Naive B cell (primary cell): ENCODE measurements at regions not wholly inside any gene's neighbourhood (a gene's known extent, or its start where the extent isn't known, plus 50 kb on each side); places are given as distances from the start of the nearest gene placed in this dataset.
A peak's percentile ranks its signal among the peaks of the same experiment; 100 is the strongest.

Source experiments
- ATAC-seq, 2 donors: fragments of 150-1000 bp; cut with Tn5 transposase; 2 replicates each; pipeline ENCODE4 v1.10.0; 2021; ENCODE audit warnings: low read depth in 2 of 2, mild to moderate bottlenecking in 2 of 2, moderate library complexity in 2 of 2
- DNase-seq: peaks from one replicate; pipeline ENCODE4 v3.0.0; 2022
- H3K27ac Mint-ChIP-seq, 6 donors: one replicate each; pipeline ENCODE4 v1.8.0; 2020 to 2022; ENCODE audit warnings: mild to moderate bottlenecking in 6 of 6, mixed read lengths in 6 of 6, moderate library complexity in 5 of 6, inconsistent platforms in 2 of 6
- H3K27me3 Mint-ChIP-seq, 3 donors: one replicate each; pipeline ENCODE4 v1.8.0; 2021 to 2022; ENCODE audit warnings: mixed read lengths in 3 of 3, mild to moderate bottlenecking in 1 of 3
- H3K36me3 Mint-ChIP-seq, 2 donors: one replicate each; pipeline ENCODE4 v1.8.0; 2020 to 2022; ENCODE audit warnings: mixed read lengths in 2 of 2, inconsistent platforms in 1 of 2, mild to moderate bottlenecking in 1 of 2
- H3K4me1 Mint-ChIP-seq, 3 donors: one replicate each; pipeline ENCODE4 v1.8.0; 2020 to 2022; ENCODE audit warnings: mixed read lengths in 3 of 3, inconsistent platforms in 1 of 3, mild to moderate bottlenecking in 1 of 3, moderate library complexity in 1 of 3
- H3K4me3 Mint-ChIP-seq, 8 donors: one replicate each; pipeline ENCODE4 v1.8.0; 2020 to 2022; ENCODE audit warnings: mild to moderate bottlenecking in 8 of 8, mixed read lengths in 8 of 8, moderate library complexity in 8 of 8, inconsistent platforms in 2 of 8
- H3K9me3 Mint-ChIP-seq, 7 donors: one replicate each; pipeline ENCODE4 v1.8.0; 2020 to 2022; ENCODE audit warnings: mixed read lengths in 7 of 7, mild to moderate bottlenecking in 5 of 7, inconsistent platforms in 2 of 7, moderate library complexity in 1 of 7

GRCh38 chrX:22404297-22404696, 131.6 kb downstream of the CBLL2 start:
- Mint-ChIP-seq H3K9me3 (peaks cover 0 to 6% (median 1%) of the 10 kb centered on the region in 7 donors), H3K27me3 (no peaks in the 10 kb centered on the region), H3K36me3 (no peaks in the 10 kb centered on the region), H3K4me3 (no peak overlapping the region), H3K27ac (no peak overlapping the region), H3K4me1 (no peaks in the 10 kb centered on the region)
- no peak for ATAC-seq
- no peak for DNase-seq

GRCh38 chrX:22406201-22406737, 133.6 kb downstream of the CBLL2 start:
- H3K36me3 Mint-ChIP-seq = no peaks in the 10 kb centered on the region
- no peak overlapping the region for H3K4me3 Mint-ChIP-seq
- H3K9me3 Mint-ChIP-seq = peaks cover 0 to 5% (median 1%) of the 10 kb centered on the region in 7 donors
- peak overlapping the region in 1 of 6 donors; percentile 19 for H3K27ac Mint-ChIP-seq
- H3K4me1 Mint-ChIP-seq = no peaks in the 10 kb centered on the region
- no peaks in the 10 kb centered on the region for H3K27me3 Mint-ChIP-seq
- ATAC-seq = no peak
- no peak for DNase-seq

DNA sequence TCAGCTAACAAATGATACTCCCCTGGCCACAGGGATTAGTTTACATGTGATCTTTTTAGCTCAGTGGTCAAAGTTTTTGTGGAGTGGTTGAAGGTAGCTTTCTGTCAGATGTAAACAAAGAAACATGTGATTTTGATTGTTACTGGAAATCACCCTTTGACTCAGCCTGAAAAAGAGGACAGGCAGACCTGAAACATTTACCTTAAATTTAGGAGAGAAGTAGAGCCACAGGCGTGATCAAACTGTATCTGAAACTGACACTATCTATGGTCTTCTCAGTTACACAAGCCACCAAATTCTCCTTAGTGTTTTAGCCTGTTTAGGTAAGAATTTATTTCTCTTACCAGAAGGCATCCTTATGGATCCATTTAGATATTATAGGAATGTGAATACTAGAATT, 136.7 kb downstream of the CBLL2 start:
- no peaks in the 10 kb centered on the region for H3K27me3 Mint-ChIP-seq
- H3K9me3 Mint-ChIP-seq = peaks cover 0 to 6% (median 0%) of the 10 kb centered on the region in 7 donors
- no peak overlapping the region for H3K27ac Mint-ChIP-seq
- no peaks in the 10 kb centered on the region for H3K4me1 Mint-ChIP-seq
- ATAC-seq = no peak
- H3K36me3 Mint-ChIP-seq = no peaks in the 10 kb centered on the region
- H3K4me3 Mint-ChIP-seq = no peak overlapping the region
- DNase-seq = no peak

GRCh38 chrX:22424122-22424915, 151.6 kb downstream of the CBLL2 start:
- no peaks in the 10 kb centered on the region for H3K27me3 Mint-ChIP-seq
- DNase-seq = no peak
- no peak for ATAC-seq
- no peaks in the 10 kb centered on the region for H3K36me3 Mint-ChIP-seq
- no peaks in the 10 kb centered on the region for H3K4me1 Mint-ChIP-seq
- no peak overlapping the region for H3K4me3 Mint-ChIP-seq
- H3K27ac Mint-ChIP-seq = no peak overlapping the region
- peaks cover 0 to 7% (median 2%) of the 10 kb centered on the region in 7 donors for H3K9me3 Mint-ChIP-seq

GRCh38 chrX:22424919-22425318, 152.2 kb downstream of the CBLL2 start:
- Mint-ChIP-seq H3K36me3 (no peaks in the 10 kb centered on the region), H3K27me3 (no peaks in the 10 kb centered on the region), H3K9me3 (peaks cover 0 to 7% (median 2%) of the 10 kb centered on the region in 7 donors), H3K4me1 (no peaks in the 10 kb centered on the region), H3K4me3 (no peak overlapping the region), H3K27ac (no peak overlapping the region)
- ATAC-seq = no peak
- DNase-seq = no peak

- Mint-ChIP-seq H3K4me1 (no peaks in the 10 kb centered on the region), H3K36me3 (peaks cover 0 to 7% of the 10 kb centered on the region in 2 donors), H3K4me3 (no peak overlapping the region), H3K9me3 (peaks cover 0 to 14% (median 5%) of the 10 kb centered on the region in 7 donors), H3K27me3 (peaks cover 0 to 19% (median 0%) of the 10 kb centered on the region in 3 donors), H3K27ac (no peak overlapping the region)
- DNase-seq (no peak), ATAC-seq (no peak)
These were observed 157.0 kb downstream of the CBLL2 start for GRCh38 chrX:22429704-22430103.

DNA sequence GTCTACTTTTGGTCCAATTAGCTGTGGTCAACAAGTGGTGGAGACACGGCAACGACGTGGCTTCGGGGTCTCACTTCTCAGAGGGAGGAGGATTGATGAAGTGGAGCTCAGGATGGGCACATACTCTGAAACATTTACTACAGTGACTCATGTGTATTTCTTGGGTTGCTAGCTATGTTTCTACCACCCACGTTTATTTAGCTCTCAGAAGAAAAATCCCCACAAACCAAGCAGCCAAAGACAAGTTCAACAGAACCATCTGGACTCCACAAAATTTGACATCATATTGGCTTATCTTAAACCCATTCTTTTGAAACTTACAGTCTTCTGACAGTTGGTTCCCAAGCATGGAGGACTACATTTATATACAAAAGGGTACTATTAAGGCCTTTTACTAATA, 158.0 kb downstream of the CBLL2 start:
- DNase-seq (no peak), ATAC-seq (no peak)
- H3K4me1 Mint-ChIP-seq = no peaks in the 10 kb centered on the region
- no peak overlapping the region for H3K4me3 Mint-ChIP-seq
- H3K27me3 Mint-ChIP-seq = peaks cover 0 to 19% (median 0%) of the 10 kb centered on the region in 3 donors
- H3K27ac Mint-ChIP-seq = no peak overlapping the region
- peaks cover 0 to 18% (median 9%) of the 10 kb centered on the region in 7 donors for H3K9me3 Mint-ChIP-seq
- H3K36me3 Mint-ChIP-seq = peaks cover 0 to 7% of the 10 kb centered on the region in 2 donors

GRCh38 chrX:22433292-22434070, 160.8 kb downstream of the CBLL2 start:
- H3K27ac Mint-ChIP-seq = peak overlapping the region in 2 of 6 donors; percentile 33 to 72
- no peak for ATAC-seq
- H3K4me3 Mint-ChIP-seq = no peak overlapping the region
- H3K27me3 Mint-ChIP-seq = peaks cover 0 to 19% (median 4%) of the 10 kb centered on the region in 3 donors
- H3K36me3 Mint-ChIP-seq = peaks cover 0 to 7% of the 10 kb centered on the region in 2 donors
- no peaks in the 10 kb centered on the region for H3K4me1 Mint-ChIP-seq
- H3K9me3 Mint-ChIP-seq = peaks cover 0 to 15% (median 6%) of the 10 kb centered on the region in 7 donors
- no peak for DNase-seq

GRCh38 chrX:22445880-22446279, 173.2 kb downstream of the CBLL2 start:
- DNase-seq (no peak), ATAC-seq (no peak)
- Mint-ChIP-seq H3K27ac (no peak overlapping the region), H3K27me3 (peaks cover 0 to 3% (median 0%) of the 10 kb centered on the region in 3 donors), H3K4me3 (peak overlapping the region in 1 of 8 donors; percentile 41), H3K36me3 (peaks cover 0 to 3% of the 10 kb centered on the region in 2 donors), H3K4me1 (peaks cover 0 to 5% (median 3%) of the 10 kb centered on the region in 3 donors), H3K9me3 (peaks cover 0 to 22% (median 13%) of the 10 kb centered on the region in 7 donors)

- ATAC-seq (no peak), DNase-seq (no peak)
These were observed 190.2 kb downstream of the CBLL2 start for GRCh38 chrX:22462959-22463358.

GRCh38 chrX:22467571-22467970, 194.9 kb downstream of the CBLL2 start:
- Mint-ChIP-seq H3K4me1 (peaks cover 18 to 34% (median 32%) of the 10 kb centered on the region in 3 donors), H3K36me3 (no peaks in the 10 kb centered on the region), H3K27ac (peak overlapping the region in 2 of 6 donors; percentile 17 to 80), H3K27me3 (no peaks in the 10 kb centered on the region), H3K9me3 (peaks cover 0 to 6% (median 0%) of the 10 kb centered on the region in 7 donors), H3K4me3 (peak overlapping the region in 2 of 8 donors; percentile 13 to 14)
- DNase-seq (peak; percentile 14), ATAC-seq (peak; percentile 42 to 63)

More at GRCh38 chrX:22462959-22463358, 190.2 kb downstream of the CBLL2 start:
- peaks cover 0 to 11% (median 9%) of the 10 kb centered on the region in 3 donors for H3K4me1 Mint-ChIP-seq
- no peak overlapping the region for H3K4me3 Mint-ChIP-seq
- H3K27me3 Mint-ChIP-seq = no peaks in the 10 kb centered on the region
- H3K36me3 Mint-ChIP-seq = no peaks in the 10 kb centered on the region
- H3K27ac Mint-ChIP-seq = no peak overlapping the region
- peaks cover 0 to 5% (median 0%) of the 10 kb centered on the region in 7 donors for H3K9me3 Mint-ChIP-seq

- Mint-ChIP-seq H3K27me3 (no peaks in the 10 kb centered on the region), H3K4me1 (peaks cover 0 to 3% (median 0%) of the 10 kb centered on the region in 3 donors), H3K9me3 (peaks cover 2 to 37% (median 17%) of the 10 kb centered on the region in 7 donors), H3K27ac (no peak overlapping the region), H3K4me3 (no peak overlapping the region), H3K36me3 (peaks cover 0 to 9% of the 10 kb centered on the region in 2 donors)
- DNase-seq = no peak
- ATAC-seq = no peak
These were observed 208.7 kb downstream of the CBLL2 start for GRCh38 chrX:22481436-22481835.

DNA sequence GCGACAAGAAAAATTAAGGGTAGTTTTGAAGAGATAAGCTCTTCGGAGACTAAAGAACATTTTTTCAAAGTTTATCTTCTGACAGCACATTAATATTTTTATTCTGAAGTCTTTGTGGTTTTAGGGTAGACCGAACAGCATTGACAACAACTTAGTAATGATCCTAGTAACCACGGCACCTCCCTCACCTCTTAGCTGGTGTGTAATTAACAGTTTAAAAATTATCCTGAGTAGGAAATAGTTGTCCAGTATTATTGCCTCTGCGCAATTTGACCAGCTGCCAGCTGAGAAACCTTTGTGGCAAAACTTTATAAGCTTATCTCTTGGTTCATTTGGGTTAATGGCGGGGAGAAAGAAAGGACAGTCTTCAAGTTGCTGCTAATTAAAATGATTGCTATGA, 213.6 kb downstream of the CBLL2 start:
- ATAC-seq (no peak), DNase-seq (no peak)
- H3K4me3 Mint-ChIP-seq = no peak overlapping the region
- H3K9me3 Mint-ChIP-seq = peaks cover 0 to 5% (median 0%) of the 10 kb centered on the region in 7 donors
- peaks cover 0 to 3% (median 0%) of the 10 kb centered on the region in 3 donors for H3K4me1 Mint-ChIP-seq
- no peaks in the 10 kb centered on the region for H3K27me3 Mint-ChIP-seq
- H3K27ac Mint-ChIP-seq = no peak overlapping the region
- no peaks in the 10 kb centered on the region for H3K36me3 Mint-ChIP-seq
